ENCODE measurements at regions not wholly inside any gene's neighbourhood (a gene's known extent, or its start where the extent isn't known, plus 50 kb on each side); places are given as distances from the start of the nearest gene placed in this dataset.

DNA sequence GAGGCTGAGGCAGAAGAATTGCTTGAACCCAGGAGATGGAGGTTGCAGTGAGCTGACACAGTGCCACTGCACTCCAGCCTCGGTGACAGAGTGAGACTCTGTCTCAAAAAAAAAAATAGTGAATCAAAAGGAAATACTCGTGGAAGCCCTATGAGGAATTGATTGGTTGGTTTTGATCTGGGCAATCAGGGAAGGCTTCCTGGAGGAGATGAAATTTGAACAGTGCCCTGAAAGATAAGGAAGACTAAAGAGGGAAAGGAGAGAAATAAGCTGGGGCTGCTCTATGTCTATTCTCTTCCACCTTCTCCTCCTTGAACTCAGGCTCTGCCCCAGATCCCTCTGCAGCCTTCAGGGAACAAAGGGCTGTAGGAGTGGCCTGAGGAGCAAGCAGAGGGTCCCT, 54.1 kb downstream of the IRF2BPL start:
- intact Hi-C loops (cut with DNase I): no loop called here
- ATAC-seq: no peak
- no peak for DNase-seq

DNA sequence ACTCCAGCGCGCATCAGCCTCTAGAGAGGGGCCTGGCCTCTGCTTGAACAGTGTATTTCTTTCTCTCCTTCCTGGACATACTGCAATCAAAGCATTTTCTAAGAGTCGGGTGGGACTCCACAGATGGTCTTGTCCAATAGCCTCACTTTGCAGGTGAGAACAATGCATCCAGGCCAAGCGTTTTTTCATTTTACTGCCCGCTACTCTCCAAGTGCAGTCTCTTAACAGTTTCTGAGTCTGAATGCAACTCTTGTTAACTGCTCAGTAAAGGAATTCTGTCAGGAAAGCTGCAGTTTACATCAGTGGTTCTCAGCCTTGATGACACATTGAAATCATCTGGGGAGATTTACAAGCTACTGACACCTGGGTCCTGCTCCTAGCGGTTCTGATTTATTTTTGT, 57.0 kb downstream of the IRF2BPL start:
- DNase-seq: no peak
- no peak for ATAC-seq
- intact Hi-C loops (cut with DNase I): no loop called here

DNA sequence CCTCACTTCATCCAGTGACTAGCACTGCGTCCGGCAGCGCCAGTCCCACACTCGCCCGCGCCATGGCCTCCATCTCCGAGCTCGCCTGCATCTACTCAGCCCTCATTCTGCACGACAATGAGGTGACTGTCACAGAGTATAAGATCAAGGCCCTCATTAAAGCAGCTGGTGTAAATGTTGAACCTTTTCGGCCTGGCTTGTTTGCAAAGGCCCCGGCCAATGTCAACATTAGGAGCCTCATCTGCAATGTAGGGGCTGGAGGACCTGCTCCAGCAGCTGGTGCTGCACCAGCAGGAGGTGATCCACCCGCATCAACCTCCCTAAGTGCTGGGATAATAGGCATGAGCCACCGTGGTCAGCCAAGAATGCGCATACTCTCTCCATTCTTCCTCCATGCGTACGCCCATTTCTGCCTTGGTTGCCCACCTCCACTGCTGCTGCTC, 59.9 kb downstream of the IRF2BPL start:
- intact Hi-C loops (cut with DNase I): loop anchor here in 1 of 2 donors (5.0 kb wide), 1 partner anchor 44 kb away; no protein-coding TSS in a partner anchor
- ATAC-seq (no peak), DNase-seq (no peak)

DNA sequence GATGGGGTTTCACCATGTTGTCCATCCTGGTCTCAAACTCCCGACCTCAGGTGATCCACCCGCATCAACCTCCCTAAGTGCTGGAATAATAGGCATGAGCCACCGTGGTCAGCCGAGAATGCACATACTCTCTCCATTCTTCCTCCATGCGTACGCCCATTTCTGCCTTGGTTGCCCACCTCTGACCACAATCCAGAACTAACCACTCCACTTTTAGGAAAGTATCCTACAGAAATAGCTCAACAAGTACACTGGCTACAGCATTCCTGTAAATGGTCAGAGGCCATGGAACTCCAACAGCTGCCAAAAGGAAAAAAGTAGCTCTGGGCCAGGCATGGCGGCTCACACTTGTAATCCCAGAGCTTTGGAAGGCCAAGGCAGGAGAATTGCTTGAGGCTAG, 60.7 kb downstream of the IRF2BPL start:
- no peak for DNase-seq
- intact Hi-C loops (cut with DNase I): loop anchor here in 1 of 2 donors (5.0 kb wide), 1 partner anchor 45 kb away; no protein-coding TSS in a partner anchor
- ATAC-seq: no peak

DNA sequence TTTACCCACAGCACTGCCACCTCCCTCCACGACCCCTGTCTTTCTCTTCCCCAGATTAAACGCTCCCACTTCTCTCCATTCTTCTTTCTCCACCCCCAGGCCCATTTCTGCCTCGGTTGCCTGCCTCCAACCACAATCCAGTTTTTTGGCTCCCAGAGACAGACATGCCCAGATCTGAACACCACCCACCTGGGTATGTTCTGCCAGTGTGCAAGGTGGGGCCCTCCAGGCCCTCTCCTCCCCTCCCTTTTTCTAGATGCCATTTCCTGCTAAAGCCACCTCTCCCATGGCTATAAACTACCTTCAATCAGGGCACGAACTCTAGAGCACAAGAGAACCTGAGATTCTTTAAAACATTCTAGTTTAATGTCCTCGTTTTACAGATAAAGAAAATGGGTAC, 63.3 kb downstream of the IRF2BPL start:
- intact Hi-C loops (cut with DNase I): loop anchor here in 1 of 2 donors (5.0 kb wide), 1 partner anchor 47 kb away; no protein-coding TSS in a partner anchor
- ATAC-seq: no peak
- DNase-seq: no peak

DNA sequence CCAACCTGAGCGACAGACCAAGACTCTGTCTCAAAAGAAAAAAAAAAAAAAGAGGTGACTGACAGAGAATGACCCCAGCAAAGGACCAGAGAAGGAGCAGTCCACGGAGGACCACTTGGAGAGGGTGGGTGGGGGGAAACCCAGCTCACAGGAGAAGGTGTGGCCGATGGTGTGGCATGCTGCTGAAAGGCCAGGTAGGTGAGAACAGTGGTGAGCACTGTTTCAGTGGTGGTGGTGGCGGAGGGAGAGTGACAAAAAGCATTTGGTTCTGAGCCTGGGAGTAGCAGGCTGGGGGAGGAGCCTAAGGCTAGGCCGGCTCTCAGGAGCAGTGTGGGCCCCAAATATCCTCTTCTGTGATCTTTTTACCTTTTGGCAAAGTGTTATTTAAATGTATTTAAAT, 63.8 kb downstream of the IRF2BPL start:
- intact Hi-C loops (cut with DNase I): loop anchor here (5.0 kb wide), 3 partner anchors 43 to 58 kb away; no protein-coding TSS in a partner anchor
- ATAC-seq: no peak
- no peak for DNase-seq

DNA sequence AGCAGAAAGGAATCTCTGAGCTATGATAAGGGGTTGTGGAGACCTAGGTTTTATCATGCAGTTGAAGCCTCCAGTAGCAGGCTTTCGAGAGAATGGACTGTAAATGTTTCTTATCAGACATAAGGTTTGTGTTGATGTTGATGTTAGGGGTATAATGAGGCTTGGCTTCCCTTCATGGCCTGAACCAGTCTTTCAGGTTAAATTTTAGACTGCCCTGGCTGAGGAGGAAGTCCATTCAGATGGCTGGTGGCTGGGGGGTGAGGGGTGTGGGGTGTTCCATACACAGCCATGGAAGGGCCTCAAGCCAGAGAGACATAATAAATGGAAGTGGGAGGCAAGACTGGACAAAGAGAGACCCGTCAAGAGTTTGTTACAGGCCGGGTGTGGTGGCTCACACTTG, 65.1 kb downstream of the IRF2BPL start:
- intact Hi-C loops (cut with DNase I): loop anchor here in 1 of 2 donors (5.0 kb wide), 2 partner anchors 44 to 59 kb away; no protein-coding TSS in a partner anchor
- DNase-seq: no peak
- no peak for ATAC-seq

DNA sequence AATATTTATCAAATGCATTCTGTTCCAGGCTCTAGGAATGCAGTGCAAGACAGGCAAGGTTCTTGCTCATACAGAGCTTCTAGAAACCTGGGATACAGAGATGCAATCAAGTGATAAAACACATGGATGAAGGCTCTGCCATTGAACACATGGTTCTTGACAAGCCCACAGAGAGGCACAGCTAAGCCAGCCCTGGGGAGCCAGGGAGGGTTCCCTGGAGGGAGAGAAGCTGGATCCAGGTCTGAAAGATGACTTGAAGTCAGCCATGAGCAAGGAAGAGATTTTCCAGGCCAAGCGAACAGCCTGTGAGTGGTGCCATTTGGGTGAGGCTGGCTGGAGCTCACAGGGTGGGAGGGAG, 66.2 kb downstream of the IRF2BPL start:
- no peak for ATAC-seq
- intact Hi-C loops (cut with DNase I): loop anchor here in 1 of 2 donors (5.0 kb wide), 2 partner anchors 45 to 60 kb away; no protein-coding TSS in a partner anchor
- DNase-seq: no peak

DNA sequence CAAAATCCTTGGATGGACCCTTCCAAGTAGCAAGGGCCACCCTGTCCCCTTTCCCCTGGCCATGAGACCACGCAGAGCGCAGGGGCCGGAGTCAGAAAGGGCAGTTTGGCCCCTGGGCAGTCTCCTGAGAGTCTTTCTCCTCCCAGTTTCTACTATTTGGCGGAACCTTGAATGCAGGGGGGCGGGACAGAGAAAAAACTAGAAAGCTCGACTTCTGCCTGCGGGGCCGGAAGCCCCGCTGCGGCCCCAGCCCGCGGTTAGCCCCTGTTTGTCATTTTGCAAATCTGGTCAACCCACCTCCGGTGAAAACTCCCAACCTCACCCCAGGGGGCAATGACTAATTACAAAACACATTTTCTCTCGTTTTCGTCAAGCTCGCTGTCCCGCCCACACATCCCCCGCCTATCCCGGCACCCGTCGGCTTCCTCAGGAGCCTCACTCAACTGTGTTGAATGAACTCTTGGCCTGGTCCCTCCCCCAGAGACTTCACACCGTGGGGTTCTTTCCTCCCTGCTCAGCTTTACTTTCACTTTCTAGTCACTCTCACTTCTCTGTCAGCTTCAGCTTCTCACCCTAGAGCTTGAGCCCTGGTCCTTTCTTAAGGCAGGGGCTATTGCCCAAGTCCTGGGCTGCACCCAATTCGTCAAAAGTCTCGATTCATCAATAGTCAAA, 66.7 kb downstream of the IRF2BPL start:
- DNase-seq (peak; percentile 90), ATAC-seq (peak; percentile 84 to 86)
- intact Hi-C loops (cut with DNase I): loop anchor here in 1 of 2 donors (5.0 kb wide), 2 partner anchors 46 to 61 kb away; no protein-coding TSS in a partner anchor

DNA sequence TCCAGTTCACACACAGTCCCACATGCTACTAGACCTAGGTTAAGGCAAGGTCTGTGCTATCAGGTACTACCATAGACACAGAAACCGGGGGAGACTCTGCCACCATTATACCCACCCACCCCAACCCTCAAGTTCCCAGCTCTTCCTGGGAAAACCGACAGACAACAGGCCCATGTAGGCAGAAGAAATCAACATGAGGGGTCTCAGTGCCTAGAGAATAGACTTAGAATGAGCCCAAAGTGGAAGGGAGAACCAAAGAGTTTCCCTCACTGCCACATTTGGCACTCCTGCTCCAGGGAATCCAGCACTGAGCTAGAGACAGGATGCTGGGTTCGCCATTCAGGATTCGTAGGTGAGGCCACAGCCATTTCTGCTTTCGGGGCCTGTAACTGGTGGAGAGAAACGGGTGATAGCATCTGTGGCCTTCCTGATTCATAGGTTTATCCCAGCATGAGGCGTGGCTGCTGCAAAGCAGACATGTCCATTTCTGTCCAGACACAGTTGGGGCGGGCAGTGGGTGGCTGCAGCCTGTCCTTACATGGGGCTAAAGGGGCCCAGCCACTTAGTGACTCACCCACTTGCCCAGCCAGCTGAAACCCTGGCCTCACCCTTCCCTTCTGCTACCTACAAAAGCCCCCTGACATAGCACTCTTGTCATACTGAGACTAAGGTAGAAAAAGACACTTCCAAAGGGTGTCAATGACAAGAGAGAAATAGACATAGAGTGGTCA, 69.4 kb downstream of the IRF2BPL start:
- intact Hi-C loops (cut with DNase I): loop anchor here (5.0 kb wide), 3 partner anchors 42 to 83 kb away; partner anchors contain the start of gene IRF2BPL (in 1 of the 2)
- peak; percentile 27 to 53 for ATAC-seq
- peak; percentile 68 for DNase-seq

DNA sequence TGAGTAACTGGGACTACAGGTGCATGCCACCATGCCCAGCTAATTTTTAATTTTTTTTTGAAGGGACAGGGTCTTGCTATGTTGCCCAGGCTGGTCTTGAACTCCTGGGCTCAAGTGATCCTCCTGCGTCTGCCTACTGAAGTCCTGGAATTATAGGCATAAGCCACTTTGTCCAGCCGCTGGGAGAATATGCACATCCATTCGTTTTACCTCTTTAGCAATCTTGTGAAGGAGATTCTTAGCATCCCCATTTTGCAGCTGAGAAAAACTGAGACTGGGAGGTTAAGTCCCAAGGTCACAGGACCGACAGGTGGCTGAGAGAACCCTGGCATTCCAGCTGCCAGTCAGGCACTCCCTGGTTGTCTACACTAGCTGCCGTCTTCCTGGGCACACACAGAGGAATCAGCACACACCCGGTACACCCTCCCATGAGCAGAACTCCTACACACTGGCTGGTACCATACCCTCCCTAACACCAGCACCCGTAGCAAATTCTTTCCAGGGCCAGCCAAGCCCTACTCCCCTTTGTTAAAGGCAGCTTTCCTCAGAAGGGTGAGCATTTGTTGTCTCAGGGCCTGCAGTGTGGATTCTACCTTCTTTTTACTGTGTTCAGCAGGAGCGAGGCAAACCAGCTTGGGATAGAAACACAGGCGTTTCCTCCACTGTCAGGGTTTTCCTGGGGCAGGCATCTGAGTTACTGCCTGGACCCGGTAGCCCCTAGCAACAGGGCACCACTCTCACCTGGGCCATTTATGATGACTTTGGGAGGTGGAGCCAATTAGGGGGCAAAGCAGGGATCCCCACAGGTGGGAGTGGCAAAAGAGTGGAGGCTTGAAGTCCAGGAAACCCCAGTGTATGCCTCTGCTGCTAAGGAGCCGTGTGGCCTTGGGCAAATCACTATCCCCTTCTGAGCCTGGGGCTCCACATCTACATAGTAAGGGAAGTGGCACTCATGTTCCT, 70.2 kb downstream of the IRF2BPL start:
- ATAC-seq (no peak), DNase-seq (no peak)
- intact Hi-C loops (cut with DNase I): loop anchor here (5.0 kb wide), 3 partner anchors 41 to 84 kb away; partner anchors contain the start of gene IRF2BPL (in 1 of the 2)

DNA sequence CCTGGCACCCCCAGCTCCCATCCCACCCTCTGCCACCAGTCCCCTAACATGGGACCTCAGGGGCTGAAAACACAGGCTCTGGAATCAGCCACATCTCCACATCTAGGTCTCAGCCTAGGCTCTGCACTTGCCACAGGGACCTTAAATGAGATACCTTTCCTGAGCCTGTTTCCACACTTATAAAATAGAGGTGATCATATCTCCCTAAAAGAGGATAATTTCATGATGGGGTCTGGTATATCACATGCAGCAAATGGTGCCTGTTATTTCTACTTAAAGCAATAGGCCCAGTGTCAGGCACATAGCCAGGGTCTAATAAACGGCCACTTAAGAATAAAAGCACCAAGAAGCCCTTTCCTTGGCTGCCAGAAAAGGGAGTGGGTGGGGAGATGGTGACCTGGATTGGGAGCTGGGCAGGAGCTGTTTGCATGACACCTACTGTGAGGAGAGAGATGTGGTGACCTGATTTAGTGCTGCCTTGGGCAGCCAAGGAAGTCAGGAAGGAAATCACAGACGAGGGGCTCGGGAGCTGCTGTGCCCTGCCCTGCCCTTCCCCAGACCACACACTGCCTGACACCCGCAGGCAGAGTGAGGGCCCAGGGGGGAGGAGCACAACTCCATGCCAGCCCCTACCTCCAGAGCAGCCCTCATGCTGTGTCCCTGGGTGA, 71.2 kb downstream of the IRF2BPL start:
- DNase-seq: no peak
- intact Hi-C loops (cut with DNase I): loop anchor here (5.0 kb wide), 3 partner anchors 40 to 85 kb away; partner anchors contain the start of gene IRF2BPL (in 1 of the 2)

DNA sequence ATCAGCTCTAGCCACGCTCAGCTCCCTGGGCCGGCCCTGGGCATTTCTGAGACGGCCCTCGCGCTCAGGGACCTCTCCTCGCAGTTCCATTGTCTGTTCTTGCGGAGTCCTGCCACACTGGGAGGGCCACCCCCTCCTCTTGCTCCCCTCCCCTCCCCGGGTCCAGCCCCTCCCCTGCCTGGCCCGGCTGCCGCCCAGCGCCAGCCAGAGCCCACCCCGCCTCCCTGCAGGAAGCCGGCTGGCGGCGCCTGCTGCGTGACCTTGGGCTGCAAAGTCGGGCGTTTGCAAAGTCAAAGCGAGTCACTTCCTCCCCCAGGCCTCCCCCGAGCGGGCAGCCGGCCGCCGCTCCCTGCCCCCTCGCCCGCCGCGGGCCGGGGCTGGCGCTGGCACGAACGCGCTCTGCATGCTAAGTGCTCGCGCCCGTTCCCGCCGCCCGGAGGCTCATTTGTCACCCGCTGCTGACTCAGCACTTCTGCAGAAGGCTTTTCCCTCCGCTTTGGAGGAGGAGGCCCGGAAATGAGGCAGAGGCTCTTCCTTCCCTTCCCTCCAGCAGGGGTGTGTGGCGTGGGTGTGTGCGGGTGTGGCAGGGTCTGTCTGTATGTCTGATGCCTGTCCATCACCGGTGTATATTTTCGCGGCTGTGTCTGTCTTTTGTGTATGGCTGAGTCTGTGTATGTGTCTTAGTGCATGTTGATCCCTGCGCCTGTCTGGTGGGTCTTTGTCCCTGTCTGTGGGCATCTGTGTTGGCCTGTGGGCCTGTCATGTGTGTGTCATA, 72.0 kb downstream of the IRF2BPL start:
- intact Hi-C loops (cut with DNase I): loop anchor here (5.0 kb wide), 3 partner anchors 39 to 86 kb away; partner anchors contain the start of gene IRF2BPL (in 1 of the 2)
- ATAC-seq (peak; percentile 76 to 85), DNase-seq (peak; percentile 92)

More for the DNA sequence above, 71.2 kb downstream of the IRF2BPL start:
- ATAC-seq: no peak

DNA sequence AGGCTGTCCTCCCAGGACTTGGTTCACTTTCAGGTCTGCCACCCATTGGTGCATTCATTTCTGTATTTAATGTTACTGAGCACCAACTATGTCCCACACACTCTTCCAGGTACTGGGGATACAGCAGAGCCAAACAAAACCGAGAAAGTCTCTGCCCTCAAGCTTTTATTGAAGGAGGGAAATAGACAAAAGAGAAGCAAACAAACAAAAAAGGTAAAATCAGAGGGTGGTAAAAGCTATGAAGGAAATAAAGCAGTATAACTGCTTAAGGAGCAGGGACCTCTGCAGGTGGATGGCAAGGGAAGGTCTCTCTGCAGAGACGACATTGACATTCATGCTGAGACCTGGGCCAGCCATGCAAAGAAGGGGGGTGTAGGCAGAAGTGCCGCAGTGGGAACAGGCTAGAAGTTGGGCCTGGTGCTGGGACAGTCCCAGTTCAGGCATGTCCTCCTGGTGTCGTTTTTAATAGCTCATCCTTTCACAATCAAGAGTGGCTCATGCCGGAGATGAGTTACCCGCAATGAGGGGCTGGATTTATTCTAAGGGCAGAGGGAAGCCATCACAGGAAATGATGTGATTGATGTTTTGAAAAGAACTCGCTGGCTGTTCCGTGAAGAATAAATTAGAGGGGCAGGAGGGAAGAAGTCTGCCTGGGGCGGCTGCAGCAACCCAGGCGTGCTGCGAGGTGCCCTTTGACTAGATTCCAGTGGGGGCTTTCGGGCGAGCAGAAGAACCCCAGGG, 72.8 kb downstream of the IRF2BPL start:
- peak; percentile 45 for DNase-seq
- intact Hi-C loops (cut with DNase I): loop anchor here (5.0 kb wide), 3 partner anchors 38 to 87 kb away; partner anchors contain the start of gene IRF2BPL (in 1 of the 2)
- ATAC-seq: peak; percentile 7 to 8

DNA sequence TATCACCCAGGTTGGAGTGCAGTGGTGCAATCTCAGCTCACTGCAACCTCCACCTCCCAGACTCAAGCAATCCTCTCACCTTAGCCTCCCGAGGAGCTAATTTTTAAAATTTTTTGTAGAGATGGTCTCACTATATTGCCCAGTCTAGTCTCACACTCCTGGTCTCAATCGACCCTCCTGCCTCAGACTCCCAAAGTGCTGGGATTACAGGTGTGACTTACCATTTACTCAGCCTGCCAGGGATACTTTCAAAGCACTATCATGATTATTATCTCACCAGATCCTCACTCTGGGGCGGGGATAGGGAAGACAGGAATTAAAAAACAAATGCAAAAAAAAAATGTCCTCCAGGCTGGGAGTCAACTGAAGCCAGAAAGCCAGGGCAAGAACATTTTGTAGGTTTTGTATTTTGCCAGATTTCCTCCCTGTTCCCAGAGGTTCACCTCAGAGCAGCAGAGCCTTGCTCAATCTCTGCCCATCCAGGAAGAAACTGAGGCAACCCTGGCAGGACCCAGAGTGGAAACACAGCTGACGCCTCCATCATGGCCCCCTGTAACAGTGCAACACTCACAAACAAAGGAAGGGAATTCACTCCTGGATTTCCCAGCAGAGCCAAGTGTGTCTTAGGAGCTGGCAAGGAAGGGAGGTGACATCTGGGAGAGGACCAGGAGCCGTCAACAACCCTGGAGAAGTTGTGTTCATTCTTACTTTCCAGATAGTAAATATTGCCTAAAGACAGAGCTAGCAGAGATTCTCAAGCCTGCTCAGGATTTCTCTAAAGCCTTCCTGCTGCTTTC, 73.9 kb downstream of the IRF2BPL start:
- DNase-seq (no peak), ATAC-seq (no peak)
- intact Hi-C loops (cut with DNase I): loop anchor here (5.0 kb wide), 3 partner anchors 37 to 88 kb away; partner anchors contain the start of gene IRF2BPL (in 1 of the 2)

Measured in left cardiac atrium (tissue), 4 donors.